ENCODE measurements at regions not wholly inside any gene's neighbourhood (a gene's known extent, or its start where the extent isn't known, plus 50 kb on each side); places are given as distances from the start of the nearest gene placed in this dataset.

DNA sequence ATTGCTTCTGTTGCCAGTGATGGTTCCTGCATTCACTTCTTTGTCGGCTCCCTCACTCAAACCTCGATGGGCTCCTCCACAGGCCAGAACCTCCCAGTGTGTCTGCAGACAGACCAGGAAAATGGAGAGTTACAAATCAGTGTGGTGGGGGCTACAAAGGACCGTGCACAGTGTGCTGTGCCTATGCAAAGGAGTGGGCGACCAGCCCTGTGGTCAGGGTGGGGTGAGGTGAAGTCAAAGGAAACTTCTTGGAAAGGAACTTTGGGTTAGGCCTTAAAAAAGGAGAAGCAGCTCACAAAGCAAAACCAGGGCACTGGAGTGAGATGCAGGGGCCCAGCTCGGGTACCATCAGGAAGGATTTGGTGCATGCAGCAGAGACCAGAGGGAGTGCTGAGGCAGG is 304.3 kb upstream of the ZMIZ1 start:
- Histone ChIP-seq H3K36me3 (ENCODE audit: control insufficient read depth in 1 of 2, insufficient read depth in 2 of 2, low read length in 2 of 2) (no peaks in the 10 kb centered on the region), H3K9me2 (ENCODE audit: insufficient read depth) (no peaks in the 10 kb centered on the region), H3K4me1 (ENCODE audit: control insufficient read depth in 1 of 2, insufficient read depth in 2 of 2, low read length in 2 of 2) (no peaks in the 10 kb centered on the region), H3K9me3 (ENCODE audit: control insufficient read depth in 1 of 2, insufficient read depth in 1 of 2, low read depth in 1 of 2, low read length in 2 of 2) (no peaks in the 10 kb centered on the region), H3K79me2 (ENCODE audit: insufficient read depth, low read length) (no peaks in the 10 kb centered on the region), H3K4me2 (ENCODE audit: low read length) (no peak overlapping the region), H4K20me1 (ENCODE audit: insufficient read depth) (no peaks in the 10 kb centered on the region), H3K4me3 (replicated peaks in 1 of 2; ENCODE audit: low read depth in 1 of 2, low read length in 2 of 2) (no peak overlapping the region), H3K9ac (ENCODE audit: low read length) (no peak overlapping the region), H3K27ac (ENCODE audit: low read depth, low read length) (no peak overlapping the region), H3K27me3 (ENCODE audit: insufficient read depth, low read length) (no peaks in the 10 kb centered on the region), H2AFZ (ENCODE audit: low read depth, low read length, poor library complexity, severe bottlenecking) (no peak overlapping the region)
- ATAC-seq (no peak), DNase-seq (ENCODE audit: low read depth, low spot score) (no peak)
- POLR2A ChIA-PET: no interaction called here
- no TSS peak for BruUV-seq (replicated peaks)
- CTCF ChIA-PET: no interaction called here
- RAD21 ChIA-PET (ENCODE audit: low non-redundant PET in 1 of 2, low total read pairs in 2 of 2, uncharacterized antibody in 2 of 2, unreplicated experiment in 2 of 2): no interaction called here
- TF ChIP-seq EGR1 (IDR thresholded peaks at IDR 0.05; ENCODE audit: low read depth) (no peak), ELF1 (IDR thresholded peaks at IDR 0.05; ENCODE audit: borderline replicate concordance, low read depth) (no peak), EZH2phosphoT487 (IDR thresholded peaks at IDR 0.05; ENCODE audit: borderline replicate concordance) (no peak), RAD21 (IDR thresholded peaks at IDR 0.05; ENCODE audit: low read depth) (no peak)
- TF ChIP-seq, protein P1, sequence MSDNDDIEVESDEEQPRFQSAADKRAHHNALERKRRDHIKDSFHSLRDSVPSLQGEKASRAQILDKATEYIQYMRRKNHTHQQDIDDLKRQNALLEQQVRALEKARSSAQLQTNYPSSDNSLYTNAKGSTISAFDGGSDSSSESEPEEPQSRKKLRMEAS (IDR thresholded peaks at IDR 0.05): no peak
- intact Hi-C loops (cut with micrococcal nuclease): no loop called here

DNA sequence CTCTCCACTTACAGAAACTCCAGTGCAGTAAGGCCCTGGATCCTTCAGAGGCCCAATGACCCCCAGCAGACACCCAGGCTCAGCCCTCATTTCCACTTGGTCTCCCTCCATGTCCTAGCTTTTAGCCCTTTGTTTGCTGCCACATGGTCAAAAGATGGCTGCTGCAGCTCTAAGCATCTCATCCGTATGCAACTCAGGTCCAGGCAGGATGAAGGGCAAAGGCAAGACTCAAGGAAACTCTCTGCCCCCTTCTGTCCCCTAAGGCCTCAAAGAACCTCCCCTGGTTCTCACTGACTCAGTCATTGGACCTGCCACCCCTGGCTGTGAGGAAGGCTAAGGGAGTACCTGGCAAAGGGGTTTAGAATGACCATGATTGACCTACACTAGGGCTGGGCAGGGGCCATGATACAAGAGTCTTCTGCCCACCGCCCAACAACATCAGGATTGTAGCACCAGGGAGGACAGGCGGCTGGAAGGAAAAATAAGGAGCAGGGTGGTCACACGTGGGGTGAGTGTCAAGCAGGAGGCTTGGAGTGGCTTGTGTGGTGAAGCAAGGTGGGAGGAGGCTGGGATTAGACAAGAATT is 303.8 kb upstream of the ZMIZ1 start:
- H3K36me3 ChIP-seq (ENCODE audit: control insufficient read depth in 1 of 2, insufficient read depth in 2 of 2, low read length in 2 of 2): no peaks in the 10 kb centered on the region
- ATAC-seq (no peak), DNase-seq (ENCODE audit: low read depth, low spot score) (no peak)
- H3K4me3 ChIP-seq (replicated peaks in 1 of 2; ENCODE audit: low read depth in 1 of 2, low read length in 2 of 2): no peak overlapping the region
- ChIA-PET RAD21 (ENCODE audit: low non-redundant PET in 1 of 2, low total read pairs in 2 of 2, uncharacterized antibody in 2 of 2, unreplicated experiment in 2 of 2) (no interaction called here), POLR2A (no interaction called here), CTCF (no interaction called here)
- no peaks in the 10 kb centered on the region for H4K20me1 ChIP-seq (ENCODE audit: insufficient read depth)
- no peaks in the 10 kb centered on the region for H3K9me3 ChIP-seq (ENCODE audit: control insufficient read depth in 1 of 2, insufficient read depth in 1 of 2, low read depth in 1 of 2, low read length in 2 of 2)
- no peaks in the 10 kb centered on the region for H3K9me2 ChIP-seq (ENCODE audit: insufficient read depth)
- H3K4me2 ChIP-seq (ENCODE audit: low read length): no peak overlapping the region
- TF ChIP-seq SIN3A (IDR thresholded peaks at IDR 0.05; ENCODE audit: low read depth) (no peak), ELF1 (IDR thresholded peaks at IDR 0.05; ENCODE audit: borderline replicate concordance, low read depth) (no peak), SP1 (IDR thresholded peaks at IDR 0.05; ENCODE audit: low read depth) (no peak), POLR2A (IDR thresholded peaks at IDR 0.05; ENCODE audit: borderline replicate concordance, extremely low read depth, insufficient read depth, insufficient read length) (no peak), EZH2 (IDR thresholded peaks at IDR 0.05) (no peak), POLR2AphosphoS5 (IDR thresholded peaks at IDR 0.05; ENCODE audit: low read depth, low read length) (no peak), RAD21 (IDR thresholded peaks at IDR 0.05; ENCODE audit: low read depth) (no peak), JUND (IDR thresholded peaks at IDR 0.05) (no peak), EGR1 (IDR thresholded peaks at IDR 0.05; ENCODE audit: low read depth) (no peak), EZH2phosphoT487 (IDR thresholded peaks at IDR 0.05; ENCODE audit: borderline replicate concordance) (no peak), TCF7L2 (IDR thresholded peaks at IDR 0.05; ENCODE audit: borderline replicate concordance, extremely low read depth, insufficient read depth, insufficient read length) (no peak), CEBPB (IDR thresholded peaks at IDR 0.05; ENCODE audit: low read depth) (no peak), ZFX (IDR thresholded peaks at IDR 0.05) (no peak)
- TF ChIP-seq, protein P2, sequence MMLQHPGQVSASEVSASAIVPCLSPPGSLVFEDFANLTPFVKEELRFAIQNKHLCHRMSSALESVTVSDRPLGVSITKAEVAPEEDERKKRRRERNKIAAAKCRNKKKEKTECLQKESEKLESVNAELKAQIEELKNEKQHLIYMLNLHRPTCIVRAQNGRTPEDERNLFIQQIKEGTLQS (IDR thresholded peaks at IDR 0.05): no peak
- TF ChIP-seq, protein P3, sequence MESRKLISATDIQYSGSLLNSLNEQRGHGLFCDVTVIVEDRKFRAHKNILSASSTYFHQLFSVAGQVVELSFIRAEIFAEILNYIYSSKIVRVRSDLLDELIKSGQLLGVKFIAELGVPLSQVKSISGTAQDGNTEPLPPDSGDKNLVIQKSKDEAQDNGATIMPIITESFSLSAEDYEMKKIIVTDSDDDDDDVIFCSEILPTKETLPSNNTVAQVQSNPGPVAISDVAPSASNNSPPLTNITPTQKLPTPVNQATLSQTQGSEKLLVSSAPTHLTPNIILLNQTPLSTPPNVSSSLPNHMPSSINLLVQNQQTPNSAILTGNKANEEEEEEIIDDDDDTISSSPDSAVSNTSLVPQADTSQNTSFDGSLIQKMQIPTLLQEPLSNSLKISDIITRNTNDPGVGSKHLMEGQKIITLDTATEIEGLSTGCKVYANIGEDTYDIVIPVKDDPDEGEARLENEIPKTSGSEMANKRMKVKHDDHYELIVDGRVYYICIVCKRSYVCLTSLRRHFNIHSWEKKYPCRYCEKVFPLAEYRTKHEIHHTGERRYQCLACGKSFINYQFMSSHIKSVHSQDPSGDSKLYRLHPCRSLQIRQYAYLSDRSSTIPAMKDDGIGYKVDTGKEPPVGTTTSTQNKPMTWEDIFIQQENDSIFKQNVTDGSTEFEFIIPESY (IDR thresholded peaks at IDR 0.05; ENCODE audit: extremely low read depth, insufficient replicate concordance, low read length): no peak
- TF ChIP-seq, protein P1 (IDR thresholded peaks at IDR 0.05): no peak
- TF ChIP-seq, protein P4, sequence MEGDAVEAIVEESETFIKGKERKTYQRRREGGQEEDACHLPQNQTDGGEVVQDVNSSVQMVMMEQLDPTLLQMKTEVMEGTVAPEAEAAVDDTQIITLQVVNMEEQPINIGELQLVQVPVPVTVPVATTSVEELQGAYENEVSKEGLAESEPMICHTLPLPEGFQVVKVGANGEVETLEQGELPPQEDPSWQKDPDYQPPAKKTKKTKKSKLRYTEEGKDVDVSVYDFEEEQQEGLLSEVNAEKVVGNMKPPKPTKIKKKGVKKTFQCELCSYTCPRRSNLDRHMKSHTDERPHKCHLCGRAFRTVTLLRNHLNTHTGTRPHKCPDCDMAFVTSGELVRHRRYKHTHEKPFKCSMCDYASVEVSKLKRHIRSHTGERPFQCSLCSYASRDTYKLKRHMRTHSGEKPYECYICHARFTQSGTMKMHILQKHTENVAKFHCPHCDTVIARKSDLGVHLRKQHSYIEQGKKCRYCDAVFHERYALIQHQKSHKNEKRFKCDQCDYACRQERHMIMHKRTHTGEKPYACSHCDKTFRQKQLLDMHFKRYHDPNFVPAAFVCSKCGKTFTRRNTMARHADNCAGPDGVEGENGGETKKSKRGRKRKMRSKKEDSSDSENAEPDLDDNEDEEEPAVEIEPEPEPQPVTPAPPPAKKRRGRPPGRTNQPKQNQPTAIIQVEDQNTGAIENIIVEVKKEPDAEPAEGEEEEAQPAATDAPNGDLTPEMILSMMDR (IDR thresholded peaks at IDR 0.05 in 2 of 3, conservative IDR thresholded peaks at IDR 0.05 in 1 of 3; ENCODE audit: borderline replicate concordance in 1 of 3, insufficient read depth in 1 of 3, low read depth in 2 of 3, low read length in 2 of 3): no peak
- intact Hi-C loops (cut with micrococcal nuclease): no loop called here
- H3K27me3 ChIP-seq (ENCODE audit: insufficient read depth, low read length): no peaks in the 10 kb centered on the region
- no peak overlapping the region for H3K27ac ChIP-seq (ENCODE audit: low read depth, low read length)
- no peak overlapping the region for H3K9ac ChIP-seq (ENCODE audit: low read length)
- H2AFZ ChIP-seq (ENCODE audit: low read depth, low read length, poor library complexity, severe bottlenecking): no peak overlapping the region
- no peaks in the 10 kb centered on the region for H3K4me1 ChIP-seq (ENCODE audit: control insufficient read depth in 1 of 2, insufficient read depth in 2 of 2, low read length in 2 of 2)
- BruUV-seq (replicated peaks): no TSS peak
- H3K79me2 ChIP-seq (ENCODE audit: insufficient read depth, low read length): no peaks in the 10 kb centered on the region

Data from HCT116 (cell line).